DND-41 (cell line): ENCODE measurements at regions not wholly inside any gene's neighbourhood (a gene's known extent, or its start where the extent isn't known, plus 50 kb on each side); places are given as distances from the start of the nearest gene placed in this dataset.

Source experiments
- EZH2 ChIP-seq: IDR thresholded peaks from 3 replicates; pipeline ENCODE4 v1.6.1; 2012; ENCODE audit warnings: borderline replicate concordance, low read depth, mild to moderate bottlenecking, moderate library complexity, low read length, inconsistent platforms; ENCODE audit not compliant: severe bottlenecking
- TF ChIP-seq, protein P1 (sequence below): IDR thresholded peaks from 2 replicates; pipeline ENCODE4 v1.5.1; 2012; ENCODE audit warnings: borderline replicate concordance, low read length, moderate library complexity, mild to moderate bottlenecking; ENCODE audit not compliant: poor library complexity, severe bottlenecking; ENCODE audit errors: extremely low read depth

- TF ChIP-seq, protein P1, sequence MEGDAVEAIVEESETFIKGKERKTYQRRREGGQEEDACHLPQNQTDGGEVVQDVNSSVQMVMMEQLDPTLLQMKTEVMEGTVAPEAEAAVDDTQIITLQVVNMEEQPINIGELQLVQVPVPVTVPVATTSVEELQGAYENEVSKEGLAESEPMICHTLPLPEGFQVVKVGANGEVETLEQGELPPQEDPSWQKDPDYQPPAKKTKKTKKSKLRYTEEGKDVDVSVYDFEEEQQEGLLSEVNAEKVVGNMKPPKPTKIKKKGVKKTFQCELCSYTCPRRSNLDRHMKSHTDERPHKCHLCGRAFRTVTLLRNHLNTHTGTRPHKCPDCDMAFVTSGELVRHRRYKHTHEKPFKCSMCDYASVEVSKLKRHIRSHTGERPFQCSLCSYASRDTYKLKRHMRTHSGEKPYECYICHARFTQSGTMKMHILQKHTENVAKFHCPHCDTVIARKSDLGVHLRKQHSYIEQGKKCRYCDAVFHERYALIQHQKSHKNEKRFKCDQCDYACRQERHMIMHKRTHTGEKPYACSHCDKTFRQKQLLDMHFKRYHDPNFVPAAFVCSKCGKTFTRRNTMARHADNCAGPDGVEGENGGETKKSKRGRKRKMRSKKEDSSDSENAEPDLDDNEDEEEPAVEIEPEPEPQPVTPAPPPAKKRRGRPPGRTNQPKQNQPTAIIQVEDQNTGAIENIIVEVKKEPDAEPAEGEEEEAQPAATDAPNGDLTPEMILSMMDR = no peak
- no peak for TF ChIP-seq EZH2
Measured at GRCh38 chr5:106019261-106019660, 1651.5 kb downstream of the EFNA5 start.
